ENCODE measurements at regions not wholly inside any gene's neighbourhood (a gene's known extent, or its start where the extent isn't known, plus 50 kb on each side); places are given as distances from the start of the nearest gene placed in this dataset.

DNA sequence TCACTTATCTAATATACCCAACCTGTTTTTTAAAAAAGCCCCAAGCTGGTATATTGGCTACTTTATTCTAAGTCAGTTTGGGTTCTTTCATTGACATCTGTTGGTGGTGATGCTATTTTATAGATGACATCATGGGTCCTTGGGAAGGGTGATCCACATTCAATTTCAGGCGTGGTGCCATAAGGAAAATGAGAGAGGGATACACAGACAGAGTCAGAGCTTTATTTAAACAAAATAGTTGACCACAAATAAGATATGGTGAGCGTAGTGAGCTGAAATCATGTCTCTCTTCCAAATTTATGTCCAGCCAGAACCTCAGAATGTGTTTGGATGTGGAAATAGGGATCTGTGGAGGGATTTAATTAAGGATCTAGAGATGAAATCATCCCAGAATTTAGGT, 302.4 kb downstream of the MAT2B start:
- TF ChIP-seq, protein P1, sequence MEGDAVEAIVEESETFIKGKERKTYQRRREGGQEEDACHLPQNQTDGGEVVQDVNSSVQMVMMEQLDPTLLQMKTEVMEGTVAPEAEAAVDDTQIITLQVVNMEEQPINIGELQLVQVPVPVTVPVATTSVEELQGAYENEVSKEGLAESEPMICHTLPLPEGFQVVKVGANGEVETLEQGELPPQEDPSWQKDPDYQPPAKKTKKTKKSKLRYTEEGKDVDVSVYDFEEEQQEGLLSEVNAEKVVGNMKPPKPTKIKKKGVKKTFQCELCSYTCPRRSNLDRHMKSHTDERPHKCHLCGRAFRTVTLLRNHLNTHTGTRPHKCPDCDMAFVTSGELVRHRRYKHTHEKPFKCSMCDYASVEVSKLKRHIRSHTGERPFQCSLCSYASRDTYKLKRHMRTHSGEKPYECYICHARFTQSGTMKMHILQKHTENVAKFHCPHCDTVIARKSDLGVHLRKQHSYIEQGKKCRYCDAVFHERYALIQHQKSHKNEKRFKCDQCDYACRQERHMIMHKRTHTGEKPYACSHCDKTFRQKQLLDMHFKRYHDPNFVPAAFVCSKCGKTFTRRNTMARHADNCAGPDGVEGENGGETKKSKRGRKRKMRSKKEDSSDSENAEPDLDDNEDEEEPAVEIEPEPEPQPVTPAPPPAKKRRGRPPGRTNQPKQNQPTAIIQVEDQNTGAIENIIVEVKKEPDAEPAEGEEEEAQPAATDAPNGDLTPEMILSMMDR (IDR thresholded peaks at IDR 0.05), result no peak
- no peak for TF ChIP-seq POLR2A (IDR thresholded peaks at IDR 0.05)

Data from transverse colon (tissue), 3 donors.